Ovary (tissue), 3 donors: ENCODE measurements at regions not wholly inside any gene's neighbourhood (a gene's known extent, or its start where the extent isn't known, plus 50 kb on each side); places are given as distances from the start of the nearest gene placed in this dataset.

ENCODE experiments used
- EP300 ChIP-seq: sonication (generic); formaldehyde crosslinking; IDR thresholded peaks from one replicate; pipeline ENCODE4 v1.6.1; 2017; ENCODE audit warnings: antibody characterized with exemption
- POLR2A ChIP-seq: fragments of 450-650 bp; IDR thresholded peaks from one replicate; pipeline ENCODE4 v1.6.1; 2017; ENCODE audit warnings: antibody characterized with exemption, mild to moderate bottlenecking, moderate library complexity
- TF ChIP-seq, protein P1 (sequence below), 3 donors: fragments of 450-650 bp in 2 of 3; fragments of 200-600 bp in 1 of 3; IDR thresholded peaks; one replicate each; pipeline versions ENCODE4 v1.5.1 to v1.8.0; 2016 to 2022; ENCODE audit warnings: antibody characterized with exemption in 3 of 3, mild to moderate bottlenecking in 1 of 3
- donor health status: DM: no; HTN: no; CAD: no.

DNA sequence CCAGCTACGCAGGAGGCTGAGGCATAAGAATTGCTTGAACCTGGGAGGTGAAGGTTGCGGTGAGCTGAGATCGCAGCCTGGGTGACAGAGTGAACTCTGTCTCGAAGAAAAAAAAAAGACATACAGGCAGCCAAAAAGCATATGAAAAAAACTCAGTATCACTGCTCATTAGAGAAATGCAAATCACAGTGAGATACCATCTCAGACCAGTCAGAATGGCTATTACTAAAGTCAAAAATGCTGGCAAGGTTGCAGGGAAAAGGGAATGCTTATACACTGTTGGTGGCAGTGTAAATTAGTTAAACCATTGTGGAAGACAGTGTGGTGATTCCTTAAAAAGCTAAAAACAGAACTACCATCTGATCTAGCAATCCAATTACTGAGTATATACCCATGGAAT, 123.1 kb downstream of the CHIC2 start:
- TF ChIP-seq, protein P1, sequence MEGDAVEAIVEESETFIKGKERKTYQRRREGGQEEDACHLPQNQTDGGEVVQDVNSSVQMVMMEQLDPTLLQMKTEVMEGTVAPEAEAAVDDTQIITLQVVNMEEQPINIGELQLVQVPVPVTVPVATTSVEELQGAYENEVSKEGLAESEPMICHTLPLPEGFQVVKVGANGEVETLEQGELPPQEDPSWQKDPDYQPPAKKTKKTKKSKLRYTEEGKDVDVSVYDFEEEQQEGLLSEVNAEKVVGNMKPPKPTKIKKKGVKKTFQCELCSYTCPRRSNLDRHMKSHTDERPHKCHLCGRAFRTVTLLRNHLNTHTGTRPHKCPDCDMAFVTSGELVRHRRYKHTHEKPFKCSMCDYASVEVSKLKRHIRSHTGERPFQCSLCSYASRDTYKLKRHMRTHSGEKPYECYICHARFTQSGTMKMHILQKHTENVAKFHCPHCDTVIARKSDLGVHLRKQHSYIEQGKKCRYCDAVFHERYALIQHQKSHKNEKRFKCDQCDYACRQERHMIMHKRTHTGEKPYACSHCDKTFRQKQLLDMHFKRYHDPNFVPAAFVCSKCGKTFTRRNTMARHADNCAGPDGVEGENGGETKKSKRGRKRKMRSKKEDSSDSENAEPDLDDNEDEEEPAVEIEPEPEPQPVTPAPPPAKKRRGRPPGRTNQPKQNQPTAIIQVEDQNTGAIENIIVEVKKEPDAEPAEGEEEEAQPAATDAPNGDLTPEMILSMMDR (IDR thresholded peaks at IDR 0.05): no peak
- TF ChIP-seq EP300 (no peak), POLR2A (no peak)
